Activated CD8-positive, alpha-beta memory T cell treated with anti-CD3 and anti-CD28 coated beads for 36 hours (primary cell): ENCODE measurements at regions not wholly inside any gene's neighbourhood (a gene's known extent, or its start where the extent isn't known, plus 50 kb on each side); places are given as distances from the start of the nearest gene placed in this dataset.

Experiments
- CTCF ChIA-PET: fragments of 350-600 bp; sonication (Branson Sonifier 250); formaldehyde crosslinking; loops from one replicate; lab custom pipeline; 2021; ENCODE audit warnings: antibody characterized with exemption; lab: Charles Lee
- POLR2A ChIA-PET: fragments of 350-600 bp; sonication (Branson Sonifier 250); formaldehyde crosslinking; loops from one replicate; lab custom pipeline; 2021; ENCODE audit warnings: antibody characterized with exemption; lab: Charles Lee

GRCh38 chr2:118634876-118635275, 212.6 kb downstream of the EN1 start:
- CTCF ChIA-PET = no interaction called here
- POLR2A ChIA-PET = no interaction called here

- ChIA-PET CTCF (no interaction called here), POLR2A (no interaction called here)
These were observed 214.0 kb downstream of the EN1 start for GRCh38 chr2:118633371-118634018.

GRCh38 chr2:118632921-118633320, 214.5 kb downstream of the EN1 start:
- ChIA-PET POLR2A (no interaction called here), CTCF (no interaction called here)

- ChIA-PET POLR2A (no interaction called here), CTCF (no interaction called here)
These were observed 220.3 kb downstream of the EN1 start for GRCh38 chr2:118627156-118627555.

GRCh38 chr2:118622913-118623312, 224.5 kb downstream of the EN1 start:
- POLR2A ChIA-PET = no interaction called here
- CTCF ChIA-PET = no interaction called here

GRCh38 chr2:118622108-118622507, 225.3 kb downstream of the EN1 start:
- ChIA-PET POLR2A (no interaction called here), CTCF (no interaction called here)

GRCh38 chr2:118618279-118618678, 229.2 kb downstream of the EN1 start:
- CTCF ChIA-PET = no interaction called here
- POLR2A ChIA-PET = no interaction called here

GRCh38 chr2:118616432-118616831, 231.0 kb downstream of the EN1 start:
- ChIA-PET POLR2A (no interaction called here), CTCF (no interaction called here)

GRCh38 chr2:118614841-118615271, 232.6 kb downstream of the EN1 start:
- CTCF ChIA-PET = no interaction called here

GRCh38 chr2:118613737-118614136, 233.7 kb downstream of the EN1 start:
- POLR2A ChIA-PET = no interaction called here
- CTCF ChIA-PET = no interaction called here

More at GRCh38 chr2:118614841-118615271, 232.6 kb downstream of the EN1 start:
- POLR2A ChIA-PET = no interaction called here

GRCh38 chr2:118611691-118612090, 235.8 kb downstream of the EN1 start:
- ChIA-PET CTCF (no interaction called here), POLR2A (no interaction called here)

- CTCF ChIA-PET = no interaction called here
- POLR2A ChIA-PET = no interaction called here
These were observed 238.3 kb downstream of the EN1 start for GRCh38 chr2:118609138-118609537.

GRCh38 chr2:118607641-118608040, 239.8 kb downstream of the EN1 start:
- ChIA-PET POLR2A (no interaction called here), CTCF (no interaction called here)

GRCh38 chr2:118604811-118605210, 242.6 kb downstream of the EN1 start:
- CTCF ChIA-PET = no interaction called here
- POLR2A ChIA-PET = no interaction called here

GRCh38 chr2:118604371-118604770, 243.1 kb downstream of the EN1 start:
- CTCF ChIA-PET = no interaction called here
- POLR2A ChIA-PET = no interaction called here

- ChIA-PET POLR2A (no interaction called here), CTCF (no interaction called here)
These were observed 248.3 kb downstream of the EN1 start for GRCh38 chr2:118599141-118599540.

GRCh38 chr2:118596620-118597019, 250.8 kb downstream of the EN1 start:
- POLR2A ChIA-PET = no interaction called here
- CTCF ChIA-PET = no interaction called here

GRCh38 chr2:118593257-118593656, 254.2 kb downstream of the EN1 start:
- CTCF ChIA-PET = no interaction called here

GRCh38 chr2:118591223-118591622, 256.2 kb downstream of the EN1 start:
- CTCF ChIA-PET = no interaction called here
- POLR2A ChIA-PET = no interaction called here

More at GRCh38 chr2:118593257-118593656, 254.2 kb downstream of the EN1 start:
- POLR2A ChIA-PET = no interaction called here

GRCh38 chr2:118589721-118590120, 257.7 kb downstream of the EN1 start:
- CTCF ChIA-PET = no interaction called here
- POLR2A ChIA-PET = no interaction called here

GRCh38 chr2:118588850-118589249, 258.6 kb downstream of the EN1 start:
- POLR2A ChIA-PET = no interaction called here
- CTCF ChIA-PET = no interaction called here

- ChIA-PET POLR2A (no interaction called here), CTCF (no interaction called here)
These were observed 261.1 kb downstream of the EN1 start for GRCh38 chr2:118586312-118586711.
